GM19240 (cell line): ENCODE measurements at regions not wholly inside any gene's neighbourhood (a gene's known extent, or its start where the extent isn't known, plus 50 kb on each side); places are given as distances from the start of the nearest gene placed in this dataset.

Experiments
- DNase-seq: peaks from one replicate; pipeline ENCODE4 v3.0.0; 2011; ENCODE audit warnings: low spot score; ENCODE audit not compliant: insufficient read length

GRCh38 chr6:141326426-141326825, 806.3 kb upstream of the GJE1 start:
- no peak for DNase-seq

GRCh38 chr6:141321493-141322347, 811.0 kb upstream of the GJE1 start:
- no peak for DNase-seq

- no peak for DNase-seq
These were observed 816.5 kb upstream of the GJE1 start for GRCh38 chr6:141316236-141316635.

- no peak for DNase-seq
These were observed 818.7 kb upstream of the GJE1 start for GRCh38 chr6:141313986-141314385.

- DNase-seq, result no peak
These were observed 823.4 kb upstream of the GJE1 start for GRCh38 chr6:141309295-141309694.

GRCh38 chr6:141307309-141307998, 825.3 kb upstream of the GJE1 start:
- DNase-seq, result no peak

GRCh38 chr6:141303907-141304306, 828.8 kb upstream of the GJE1 start:
- no peak for DNase-seq

- DNase-seq, result no peak
These were observed 830.9 kb upstream of the GJE1 start for GRCh38 chr6:141301779-141302178.

GRCh38 chr6:141290941-141291721, 841.6 kb upstream of the GJE1 start:
- DNase-seq, result no peak

- no peak for DNase-seq
These were observed 843.8 kb upstream of the GJE1 start for GRCh38 chr6:141288947-141289346.

- no peak for DNase-seq
These were observed 850.5 kb upstream of the GJE1 start for GRCh38 chr6:141282263-141282662.

- no peak for DNase-seq
These were observed 863.0 kb upstream of the GJE1 start for GRCh38 chr6:141269684-141270083.

GRCh38 chr6:141267420-141267819, 865.3 kb upstream of the GJE1 start:
- no peak for DNase-seq

GRCh38 chr6:141265756-141266623, 866.7 kb upstream of the GJE1 start:
- no peak for DNase-seq

GRCh38 chr6:141264101-141264500, 868.6 kb upstream of the GJE1 start:
- no peak for DNase-seq

GRCh38 chr6:141261672-141262060, 871.1 kb upstream of the GJE1 start:
- DNase-seq, result no peak

GRCh38 chr6:141261016-141261671, 871.6 kb upstream of the GJE1 start:
- DNase-seq, result no peak

GRCh38 chr6:141260627-141261015, 872.1 kb upstream of the GJE1 start:
- DNase-seq, result no peak

- DNase-seq, result no peak
These were observed 872.9 kb upstream of the GJE1 start for GRCh38 chr6:141259807-141260206.

- DNase-seq, result no peak
These were observed 873.6 kb upstream of the GJE1 start for GRCh38 chr6:141259091-141259490.

- DNase-seq, result no peak
These were observed 874.2 kb upstream of the GJE1 start for GRCh38 chr6:141258516-141258915.
